DND-41 (cell line): ENCODE measurements at regions not wholly inside any gene's neighbourhood (a gene's known extent, or its start where the extent isn't known, plus 50 kb on each side); places are given as distances from the start of the nearest gene placed in this dataset.

ENCODE experiments used
- ATAC-seq: fragments of 200-7000 bp; cut with Tn5 transposase; 3 replicates; pipeline ENCODE4 v1.9.1; 2021; ENCODE audit warnings: low read depth; ENCODE audit not compliant: insufficient read depth
- DNase-seq: peaks from one replicate; pipeline ENCODE4 v3.0.0-alpha.2; 2020
- H2AFZ ChIP-seq: 2 replicates; pipeline ENCODE4 v1.6.0; 2012; ENCODE audit warnings: low read depth, low read length
- H3K27ac ChIP-seq: 2 replicates; pipeline ENCODE4 v1.5.1; 2012; ENCODE audit warnings: low read length, inconsistent platforms
- H3K27me3 ChIP-seq: fragments of 200-600 bp; sonication (generic); 2 replicates; pipeline ENCODE4 v1.6.0; 2012; ENCODE audit warnings: low read length, mild to moderate bottlenecking, inconsistent platforms; ENCODE audit not compliant: insufficient read depth, poor library complexity
- H3K36me3 ChIP-seq: 2 replicates; pipeline ENCODE4 v1.5.1; 2012; ENCODE audit warnings: low read length, inconsistent platforms; ENCODE audit not compliant: insufficient read depth
- H3K4me1 ChIP-seq: 2 replicates; pipeline ENCODE4 v1.5.1; 2012; ENCODE audit warnings: mild to moderate bottlenecking, low read length; ENCODE audit not compliant: insufficient read depth
- H3K4me2 ChIP-seq: 2 replicates; pipeline ENCODE4 v1.6.0; 2012; ENCODE audit warnings: mild to moderate bottlenecking, moderate library complexity, low read length, inconsistent platforms; ENCODE audit not compliant: insufficient read depth
- H3K4me3 ChIP-seq, 2 experiments: fragments of 200-600 bp in 1 of 2; shearing (Covaris generic) in 1 of 2; 2 replicates each; pipeline ENCODE4 v1.5.1; 2012 to 2016; ENCODE audit warnings: inconsistent platforms in 2 of 2, low read length in 2 of 2, mild to moderate bottlenecking in 2 of 2, low read depth in 1 of 2, moderate library complexity in 1 of 2
- H3K79me2 ChIP-seq: 2 replicates; pipeline ENCODE4 v1.6.0; 2012; ENCODE audit warnings: low read length, inconsistent platforms; ENCODE audit not compliant: insufficient read depth
- H3K9ac ChIP-seq: 2 replicates; pipeline ENCODE4 v1.6.0; 2012; ENCODE audit warnings: low read depth, mild to moderate bottlenecking, inconsistent platforms, low read length, moderate library complexity
- H3K9me3 ChIP-seq: 2 replicates; pipeline ENCODE4 v1.5.1; 2012; ENCODE audit warnings: low read length, moderate library complexity, mild to moderate bottlenecking, inconsistent platforms; ENCODE audit not compliant: insufficient read depth, severe bottlenecking
- H4K20me1 ChIP-seq: 2 replicates; pipeline ENCODE4 v1.6.0; 2012; ENCODE audit warnings: low read length; ENCODE audit not compliant: insufficient read depth
- EZH2 ChIP-seq: IDR thresholded peaks from 3 replicates; pipeline ENCODE4 v1.6.1; 2012; ENCODE audit warnings: borderline replicate concordance, low read depth, mild to moderate bottlenecking, moderate library complexity, low read length, inconsistent platforms; ENCODE audit not compliant: severe bottlenecking
- TF ChIP-seq, protein P1 (sequence below): IDR thresholded peaks from 2 replicates; pipeline ENCODE4 v1.5.1; 2012; ENCODE audit warnings: borderline replicate concordance, low read length, moderate library complexity, mild to moderate bottlenecking; ENCODE audit not compliant: poor library complexity, severe bottlenecking; ENCODE audit errors: extremely low read depth

DNA sequence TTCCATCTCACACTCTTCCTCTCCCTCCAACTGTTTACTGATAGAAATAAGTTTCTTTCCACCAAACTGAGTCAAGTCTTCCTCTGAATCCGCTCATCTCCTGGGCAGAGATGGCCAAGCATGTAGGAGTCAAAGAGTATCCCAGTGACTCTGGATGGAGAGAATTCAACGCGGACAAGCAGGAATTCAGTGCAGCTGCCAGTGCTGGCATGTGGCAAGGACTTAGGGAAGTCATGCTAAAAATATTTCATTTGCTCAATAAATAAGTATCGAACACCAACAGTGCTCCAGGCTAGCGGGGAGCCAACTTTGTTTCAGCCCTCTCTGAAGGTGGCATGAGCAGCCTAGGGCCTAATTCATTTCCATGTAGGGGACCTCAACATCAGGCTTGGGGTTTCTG lies 351.6 kb upstream of the ZMIZ1 start:
- Histone ChIP-seq H3K27me3 (no peaks in the 10 kb centered on the region), H3K36me3 (no peaks in the 10 kb centered on the region), H3K79me2 (no peaks in the 10 kb centered on the region), H3K9me3 (peaks cover 5% of the 10 kb centered on the region), H3K4me2 (no peak overlapping the region), H3K4me3 (no peak overlapping the region), H3K9ac (no peak overlapping the region), H2AFZ (no peak overlapping the region), H4K20me1 (no peaks in the 10 kb centered on the region), H3K27ac (no peak overlapping the region), H3K4me1 (no peaks in the 10 kb centered on the region)
- ATAC-seq (no peak), DNase-seq (no peak)
- TF ChIP-seq, protein P1, sequence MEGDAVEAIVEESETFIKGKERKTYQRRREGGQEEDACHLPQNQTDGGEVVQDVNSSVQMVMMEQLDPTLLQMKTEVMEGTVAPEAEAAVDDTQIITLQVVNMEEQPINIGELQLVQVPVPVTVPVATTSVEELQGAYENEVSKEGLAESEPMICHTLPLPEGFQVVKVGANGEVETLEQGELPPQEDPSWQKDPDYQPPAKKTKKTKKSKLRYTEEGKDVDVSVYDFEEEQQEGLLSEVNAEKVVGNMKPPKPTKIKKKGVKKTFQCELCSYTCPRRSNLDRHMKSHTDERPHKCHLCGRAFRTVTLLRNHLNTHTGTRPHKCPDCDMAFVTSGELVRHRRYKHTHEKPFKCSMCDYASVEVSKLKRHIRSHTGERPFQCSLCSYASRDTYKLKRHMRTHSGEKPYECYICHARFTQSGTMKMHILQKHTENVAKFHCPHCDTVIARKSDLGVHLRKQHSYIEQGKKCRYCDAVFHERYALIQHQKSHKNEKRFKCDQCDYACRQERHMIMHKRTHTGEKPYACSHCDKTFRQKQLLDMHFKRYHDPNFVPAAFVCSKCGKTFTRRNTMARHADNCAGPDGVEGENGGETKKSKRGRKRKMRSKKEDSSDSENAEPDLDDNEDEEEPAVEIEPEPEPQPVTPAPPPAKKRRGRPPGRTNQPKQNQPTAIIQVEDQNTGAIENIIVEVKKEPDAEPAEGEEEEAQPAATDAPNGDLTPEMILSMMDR, result no peak
- no peak for TF ChIP-seq EZH2

DNA sequence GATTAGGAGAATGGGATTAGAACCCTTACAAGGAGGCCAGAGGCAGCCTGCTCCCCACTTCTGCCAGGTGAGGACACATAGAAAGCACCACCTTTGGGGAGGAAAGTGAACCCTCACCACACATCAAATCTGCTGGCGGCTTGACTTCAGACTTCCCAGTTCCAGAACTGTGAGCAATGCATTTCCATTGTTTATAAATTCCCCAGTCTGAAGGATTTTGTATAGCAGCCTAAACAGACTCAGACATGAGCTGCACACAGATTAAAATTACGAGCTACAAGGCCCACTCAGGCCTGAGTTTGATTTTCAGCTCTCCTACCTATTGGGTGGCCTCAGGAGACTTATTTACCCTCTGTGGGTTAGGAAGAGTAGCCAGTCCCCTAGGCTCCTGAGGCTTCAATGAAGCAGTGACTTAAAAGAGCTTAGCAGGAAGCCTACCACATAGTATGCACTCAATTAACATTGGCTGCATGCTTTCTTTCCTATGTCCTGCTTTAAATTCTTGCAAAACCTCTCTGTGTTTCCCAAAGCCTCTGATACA lies 350.7 kb upstream of the ZMIZ1 start:
- ATAC-seq (no peak), DNase-seq (no peak)
- H3K4me2 ChIP-seq, result no peak overlapping the region

DNA sequence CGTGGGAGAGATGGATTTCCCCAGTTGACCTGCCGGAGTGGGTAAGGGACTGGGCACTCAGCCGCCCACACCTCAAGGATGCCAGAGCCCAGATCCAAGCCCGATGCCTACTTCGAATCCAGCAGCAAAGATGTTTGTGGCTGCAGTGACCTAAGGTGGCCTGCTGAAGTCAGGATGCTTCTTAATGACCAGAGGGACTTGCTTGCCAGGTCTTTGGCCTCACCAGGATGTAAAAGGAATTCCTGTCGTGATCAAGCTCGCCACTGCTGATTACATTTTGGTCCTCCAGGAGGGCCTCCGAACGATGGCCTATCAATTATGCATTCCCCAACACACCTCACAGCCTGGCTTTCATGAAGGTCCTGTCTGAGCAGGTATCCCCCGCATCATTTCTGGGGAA lies 349.5 kb upstream of the ZMIZ1 start:
- H2AFZ ChIP-seq, result no peak overlapping the region
- H3K4me2 ChIP-seq, result no peak overlapping the region
- no peaks in the 10 kb centered on the region for H3K4me1 ChIP-seq
- no peak overlapping the region for H3K9ac ChIP-seq
- no peaks in the 10 kb centered on the region for H4K20me1 ChIP-seq
- DNase-seq, result no peak
- H3K4me3 ChIP-seq, result no peak overlapping the region
- no peak for ATAC-seq
- no peaks in the 10 kb centered on the region for H3K27me3 ChIP-seq
- H3K79me2 ChIP-seq, result no peaks in the 10 kb centered on the region
- no peaks in the 10 kb centered on the region for H3K36me3 ChIP-seq
- no peak overlapping the region for H3K27ac ChIP-seq
- H3K9me3 ChIP-seq, result peaks cover 5% of the 10 kb centered on the region
- TF ChIP-seq EZH2, result no peak
- TF ChIP-seq, protein P1, result no peak

More for the DNA sequence above, 350.7 kb upstream of the ZMIZ1 start:
- TF ChIP-seq, protein P1, result no peak
- TF ChIP-seq EZH2, result no peak
- Histone ChIP-seq H2AFZ (no peak overlapping the region), H3K36me3 (no peaks in the 10 kb centered on the region), H3K4me3 (no peak overlapping the region), H3K4me1 (no peaks in the 10 kb centered on the region), H3K79me2 (no peaks in the 10 kb centered on the region), H4K20me1 (no peaks in the 10 kb centered on the region), H3K27me3 (no peaks in the 10 kb centered on the region), H3K9me3 (peaks cover 5% of the 10 kb centered on the region), H3K27ac (no peak overlapping the region), H3K9ac (no peak overlapping the region)

DNA sequence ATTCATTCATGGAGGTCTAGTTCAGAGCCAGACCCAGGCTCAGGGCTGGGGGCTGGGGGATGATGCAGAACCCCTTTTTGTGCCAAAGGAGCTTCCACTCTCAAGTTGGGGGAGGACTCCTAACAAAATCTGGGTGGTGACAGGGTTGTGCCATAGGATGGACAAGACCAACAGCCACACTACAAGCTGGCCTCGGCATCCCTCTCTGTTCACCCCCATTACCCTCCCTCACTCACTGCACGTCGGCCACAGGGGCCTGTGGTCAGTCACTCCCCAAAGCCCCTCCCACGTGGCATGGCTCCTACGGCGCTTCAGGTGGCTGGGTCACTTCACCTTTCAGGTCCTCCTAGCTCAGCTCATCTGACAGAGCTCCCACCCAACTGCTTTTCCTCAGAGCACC lies 348.7 kb upstream of the ZMIZ1 start:
- DNase-seq (no peak), ATAC-seq (no peak)
- no peaks in the 10 kb centered on the region for H3K79me2 ChIP-seq
- no peak overlapping the region for H3K27ac ChIP-seq
- no peak overlapping the region for H2AFZ ChIP-seq
- H4K20me1 ChIP-seq, result no peaks in the 10 kb centered on the region
- H3K4me2 ChIP-seq, result no peak overlapping the region
- H3K9me3 ChIP-seq, result peaks cover 5% of the 10 kb centered on the region
- peaks cover 5% of the 10 kb centered on the region for H3K27me3 ChIP-seq
- no peaks in the 10 kb centered on the region for H3K4me1 ChIP-seq
- TF ChIP-seq EZH2, result no peak
- TF ChIP-seq, protein P1, result no peak
- H3K36me3 ChIP-seq, result no peaks in the 10 kb centered on the region
- no peak overlapping the region for H3K9ac ChIP-seq
- no peak overlapping the region for H3K4me3 ChIP-seq
